ENCODE measurements at regions not wholly inside any gene's neighbourhood (a gene's known extent, or its start where the extent isn't known, plus 50 kb on each side); places are given as distances from the start of the nearest gene placed in this dataset.

DNA sequence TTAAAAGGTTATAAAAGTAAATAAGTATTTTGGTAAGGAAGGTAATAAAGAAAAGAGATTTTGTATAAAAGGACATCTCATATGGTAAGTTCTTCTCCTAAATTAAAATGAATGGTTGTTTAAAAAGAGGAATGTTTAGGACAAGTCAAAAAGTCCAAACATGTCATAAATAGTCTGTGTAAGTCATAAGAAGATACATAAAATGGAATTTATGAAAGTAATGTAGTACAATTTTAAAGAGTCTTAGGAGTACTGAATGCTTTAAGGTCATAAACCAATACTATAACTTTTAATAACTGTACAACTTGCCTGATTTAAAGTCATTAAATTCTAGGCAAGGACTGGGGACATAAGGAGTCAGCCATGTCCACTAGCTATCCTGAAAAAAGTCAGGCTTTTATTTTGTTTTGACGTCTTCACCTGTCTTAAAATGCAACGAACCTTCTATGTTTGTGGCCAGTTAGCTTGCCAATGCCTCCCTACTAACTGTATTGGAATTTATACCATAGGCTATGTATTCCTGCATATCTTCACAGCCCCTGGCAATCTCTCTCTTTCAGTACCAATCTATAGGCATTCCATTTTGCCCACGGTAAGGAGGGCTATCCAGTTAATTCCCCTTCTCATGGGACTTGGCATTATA is 312.3 kb upstream of the LRRTM4 start:
- H3K9me3 ChIP-seq = peaks cover 4 to 43% of the 10 kb centered on the region in 2 donors
- TF ChIP-seq POLR2AphosphoS5 (IDR thresholded peaks at IDR 0.05) (no peak), POLR2A (IDR thresholded peaks at IDR 0.05) (no peak)
- TF ChIP-seq, protein P1, sequence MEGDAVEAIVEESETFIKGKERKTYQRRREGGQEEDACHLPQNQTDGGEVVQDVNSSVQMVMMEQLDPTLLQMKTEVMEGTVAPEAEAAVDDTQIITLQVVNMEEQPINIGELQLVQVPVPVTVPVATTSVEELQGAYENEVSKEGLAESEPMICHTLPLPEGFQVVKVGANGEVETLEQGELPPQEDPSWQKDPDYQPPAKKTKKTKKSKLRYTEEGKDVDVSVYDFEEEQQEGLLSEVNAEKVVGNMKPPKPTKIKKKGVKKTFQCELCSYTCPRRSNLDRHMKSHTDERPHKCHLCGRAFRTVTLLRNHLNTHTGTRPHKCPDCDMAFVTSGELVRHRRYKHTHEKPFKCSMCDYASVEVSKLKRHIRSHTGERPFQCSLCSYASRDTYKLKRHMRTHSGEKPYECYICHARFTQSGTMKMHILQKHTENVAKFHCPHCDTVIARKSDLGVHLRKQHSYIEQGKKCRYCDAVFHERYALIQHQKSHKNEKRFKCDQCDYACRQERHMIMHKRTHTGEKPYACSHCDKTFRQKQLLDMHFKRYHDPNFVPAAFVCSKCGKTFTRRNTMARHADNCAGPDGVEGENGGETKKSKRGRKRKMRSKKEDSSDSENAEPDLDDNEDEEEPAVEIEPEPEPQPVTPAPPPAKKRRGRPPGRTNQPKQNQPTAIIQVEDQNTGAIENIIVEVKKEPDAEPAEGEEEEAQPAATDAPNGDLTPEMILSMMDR (IDR thresholded peaks at IDR 0.05) = no peak
- no peaks in the 10 kb centered on the region for H3K4me1 ChIP-seq
- no peak overlapping the region for H3K4me3 ChIP-seq
- no peak overlapping the region for H3K27ac ChIP-seq
- intact Hi-C loops (cut with DNase I; ENCODE audit: low total_unique reads) = no loop called here
- no peaks in the 10 kb centered on the region for H3K36me3 ChIP-seq
- no peaks in the 10 kb centered on the region for H3K27me3 ChIP-seq
- no peak for DNase-seq (ENCODE audit: low spot score in 2 of 2)

DNA sequence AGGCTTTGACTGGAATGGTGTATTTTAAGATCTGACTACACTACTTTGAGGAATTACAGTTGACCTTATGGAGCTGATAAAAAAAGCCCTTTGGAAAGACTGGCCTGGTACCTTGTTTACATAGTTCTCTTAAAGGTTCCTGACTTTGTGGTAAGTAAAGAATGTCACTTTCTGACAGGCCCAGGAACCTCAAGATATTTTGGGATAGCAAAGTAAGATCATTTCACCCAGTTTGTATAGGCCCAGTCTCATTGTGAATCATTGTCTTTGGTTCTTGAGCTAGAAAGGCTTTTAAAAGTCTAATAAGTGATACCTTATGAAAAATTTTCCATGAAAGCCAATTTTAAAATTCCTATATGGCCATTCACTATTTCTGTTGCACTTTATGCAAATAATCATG is 316.3 kb upstream of the LRRTM4 start:
- intact Hi-C loops (cut with DNase I; ENCODE audit: low total_unique reads) = no loop called here
- Histone ChIP-seq H3K27me3 (no peaks in the 10 kb centered on the region), H3K4me1 (no peaks in the 10 kb centered on the region), H3K9me3 (peaks cover 4 to 23% of the 10 kb centered on the region in 2 donors), H3K27ac (no peak overlapping the region), H3K4me3 (no peak overlapping the region), H3K36me3 (no peaks in the 10 kb centered on the region)
- TF ChIP-seq, protein P1 (IDR thresholded peaks at IDR 0.05) = no peak
- TF ChIP-seq POLR2A (IDR thresholded peaks at IDR 0.05) (no peak), POLR2AphosphoS5 (IDR thresholded peaks at IDR 0.05) (no peak)
- no peak for DNase-seq (ENCODE audit: low spot score in 2 of 2)

DNA sequence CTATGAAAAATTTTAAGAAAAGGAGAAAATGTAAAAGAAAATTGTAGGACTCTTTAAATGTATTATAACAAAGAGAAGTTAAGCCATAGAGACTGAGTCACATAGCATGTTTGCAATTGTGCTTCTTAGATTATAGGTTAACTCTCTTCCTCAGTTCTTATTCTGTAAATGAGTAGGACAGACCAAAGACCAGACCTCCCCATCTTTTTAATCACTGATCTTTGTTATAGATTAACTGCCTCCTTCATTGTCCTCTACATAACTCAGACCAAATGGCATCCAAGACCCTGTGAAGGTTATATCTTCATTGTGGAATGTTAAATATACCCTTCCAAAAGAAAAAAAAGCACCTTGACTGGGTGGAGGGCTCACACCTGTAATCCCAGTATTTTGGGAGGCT is 316.9 kb upstream of the LRRTM4 start:
- TF ChIP-seq POLR2A (IDR thresholded peaks at IDR 0.05) (no peak), POLR2AphosphoS5 (IDR thresholded peaks at IDR 0.05) (no peak)
- TF ChIP-seq, protein P1 (IDR thresholded peaks at IDR 0.05) = no peak
- Histone ChIP-seq H3K9me3 (peaks cover 4 to 18% of the 10 kb centered on the region in 2 donors), H3K27me3 (no peaks in the 10 kb centered on the region), H3K27ac (no peak overlapping the region), H3K4me1 (no peaks in the 10 kb centered on the region), H3K36me3 (no peaks in the 10 kb centered on the region), H3K4me3 (no peak overlapping the region)
- intact Hi-C loops (cut with DNase I; ENCODE audit: low total_unique reads) = no loop called here
- no peak for DNase-seq (ENCODE audit: low spot score in 2 of 2)

DNA sequence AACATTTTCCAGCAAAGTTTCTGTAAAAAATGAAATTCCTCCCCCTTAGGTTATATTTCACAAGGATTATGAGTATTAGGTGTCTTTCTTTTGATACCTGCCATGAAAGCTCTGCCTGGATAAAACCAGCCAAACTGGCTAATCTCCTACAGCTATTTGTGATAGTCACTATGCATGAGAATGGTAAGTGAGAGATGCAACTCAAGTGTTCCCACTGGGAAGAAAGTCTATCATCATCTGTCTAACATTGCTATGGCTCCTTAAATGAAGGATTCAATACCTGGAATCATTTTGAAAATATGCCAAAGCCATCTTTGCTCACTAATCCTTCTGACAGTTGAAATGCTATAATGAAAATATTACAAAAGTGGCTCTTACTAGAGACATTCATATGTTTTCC is 339.9 kb upstream of the LRRTM4 start:
- Histone ChIP-seq H3K27ac (no peak overlapping the region), H3K36me3 (no peaks in the 10 kb centered on the region), H3K9me3 (peaks cover 3 to 8% of the 10 kb centered on the region in 2 donors), H3K4me1 (no peaks in the 10 kb centered on the region), H3K27me3 (no peaks in the 10 kb centered on the region), H3K4me3 (no peak overlapping the region)
- DNase-seq (ENCODE audit: low spot score in 2 of 2) = no peak
- intact Hi-C loops (cut with DNase I; ENCODE audit: low total_unique reads) = no loop called here
- TF ChIP-seq POLR2A (IDR thresholded peaks at IDR 0.05) (no peak), POLR2AphosphoS5 (IDR thresholded peaks at IDR 0.05) (no peak)
- TF ChIP-seq, protein P1 (IDR thresholded peaks at IDR 0.05) = no peak

DNA sequence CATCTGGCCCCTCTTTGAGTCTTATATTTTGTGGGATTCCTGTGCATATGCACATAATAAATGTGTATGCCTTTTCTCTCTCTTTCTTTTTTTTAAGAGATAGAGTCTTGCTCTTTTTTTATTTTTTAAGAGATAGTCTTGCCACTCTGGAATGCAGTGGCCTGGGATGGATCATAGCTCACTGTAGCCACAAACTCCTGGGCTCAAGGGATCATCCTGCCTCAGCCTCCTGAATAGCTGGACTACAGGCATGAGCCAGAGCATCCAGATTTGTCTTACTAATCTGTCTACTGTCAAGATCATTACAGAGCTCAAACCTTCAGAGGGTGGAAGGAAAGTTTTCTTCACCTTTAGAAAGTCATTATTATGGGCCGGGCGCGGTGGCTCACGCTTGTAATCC is 342.2 kb upstream of the LRRTM4 start:
- Histone ChIP-seq H3K36me3 (no peaks in the 10 kb centered on the region), H3K9me3 (no peaks in the 10 kb centered on the region), H3K4me3 (no peak overlapping the region), H3K4me1 (no peaks in the 10 kb centered on the region), H3K27me3 (no peaks in the 10 kb centered on the region), H3K27ac (no peak overlapping the region)
- no peak for DNase-seq (ENCODE audit: low spot score in 2 of 2)
- TF ChIP-seq, protein P1 (IDR thresholded peaks at IDR 0.05) = no peak
- TF ChIP-seq POLR2A (IDR thresholded peaks at IDR 0.05) = no peak
- no peak for TF ChIP-seq POLR2AphosphoS5 (IDR thresholded peaks at IDR 0.05)
- intact Hi-C loops (cut with DNase I; ENCODE audit: low total_unique reads) = no loop called here
